SK-N-SH treated with all-trans-retinoic acid at 6 μM for 48 hours (cell line): ENCODE measurements at regions not wholly inside any gene's neighbourhood (a gene's known extent, or its start where the extent isn't known, plus 50 kb on each side); places are given as distances from the start of the nearest gene placed in this dataset.
A peak's percentile ranks its signal among the peaks of the same experiment; 100 is the strongest.

ENCODE experiments used
- ATAC-seq: fragments of 200-7000 bp; cut with Tn5 transposase; 3 replicates; pipeline ENCODE4 v1.9.1; 2020; ENCODE audit warnings: mild to moderate bottlenecking, moderate library complexity
- ARNTL ChIP-seq: fragments of 450-650 bp; formaldehyde crosslinking; IDR thresholded peaks from 2 replicates; pipeline ENCODE4 v1.5.0; 2020; ENCODE audit warnings: low read depth, mild to moderate bottlenecking, moderate library complexity, borderline replicate concordance
- BACH2 ChIP-seq: fragments of 250-450 bp; sonication (Bioruptor Pico); IDR thresholded peaks from 2 replicates; pipeline ENCODE4 v1.9.0; 2021; ENCODE audit warnings: mild to moderate bottlenecking, borderline replicate concordance
- CREB5 ChIP-seq: fragments of 250-450 bp; sonication (Bioruptor Pico); IDR thresholded peaks from 2 replicates; pipeline ENCODE4 v1.5.1; 2020; ENCODE audit warnings: low read depth, mild to moderate bottlenecking, moderate library complexity
- CSDC2 ChIP-seq: fragments of 250-450 bp; sonication (Bioruptor Pico); IDR thresholded peaks from 2 replicates; pipeline ENCODE4 v1.5.0; 2020; ENCODE audit warnings: mild to moderate bottlenecking, moderate library complexity
- ESRRG ChIP-seq: fragments of 250-450 bp; sonication (Bioruptor Pico); IDR thresholded peaks from 2 replicates; pipeline ENCODE4 v1.6.1; 2021; ENCODE audit warnings: mild to moderate bottlenecking
- GLIS3 ChIP-seq: fragments of 250-450 bp; sonication (Bioruptor Pico); IDR thresholded peaks from 2 replicates; pipeline ENCODE4 v1.5.0; 2020; ENCODE audit warnings: mild to moderate bottlenecking, moderate library complexity
- ISL1 ChIP-seq: fragments of 250-450 bp; sonication (Bioruptor Pico); IDR thresholded peaks from 2 replicates; pipeline ENCODE4 v2.1.2; 2022; ENCODE audit warnings: mild to moderate bottlenecking, moderate library complexity
- OSR1 ChIP-seq: fragments of 250-450 bp; sonication (Bioruptor Pico); IDR thresholded peaks from 2 replicates; pipeline ENCODE4 v1.8.0; 2022; ENCODE audit warnings: moderate library complexity, mild to moderate bottlenecking, inconsistent platforms
- PATZ1 ChIP-seq: fragments of 250-450 bp; sonication (Bioruptor Pico); IDR thresholded peaks from 2 replicates; pipeline ENCODE4 v1.8.0; 2020; ENCODE audit warnings: mild to moderate bottlenecking, moderate library complexity, borderline replicate concordance
- PPARA ChIP-seq: fragments of 250-450 bp; sonication (Bioruptor Pico); IDR thresholded peaks from 2 replicates; pipeline ENCODE4 v1.5.0; 2020; ENCODE audit warnings: mild to moderate bottlenecking, borderline replicate concordance
- RARB ChIP-seq: fragments of 250-450 bp; sonication (Bioruptor Pico); IDR thresholded peaks from 2 replicates; pipeline ENCODE4 v1.8.0; 2021; ENCODE audit warnings: mild to moderate bottlenecking, moderate library complexity
- SNAI2 ChIP-seq: fragments of 250-450 bp; sonication (Bioruptor Pico); IDR thresholded peaks from 2 replicates; pipeline ENCODE4 v1.5.0; 2020; ENCODE audit warnings: mild to moderate bottlenecking, moderate library complexity
- TCF4 ChIP-seq: fragments of 250-450 bp; sonication (Bioruptor Pico); IDR thresholded peaks from 2 replicates; pipeline ENCODE4 v1.8.0; 2021; ENCODE audit warnings: mild to moderate bottlenecking, moderate library complexity, borderline replicate concordance
- TOX ChIP-seq: fragments of 250-450 bp; sonication (Bioruptor Pico); IDR thresholded peaks from 2 replicates; pipeline ENCODE4 v1.8.0; 2021; ENCODE audit warnings: mild to moderate bottlenecking, moderate library complexity, borderline replicate concordance
- TSHZ2 ChIP-seq: fragments of 250-450 bp; sonication (Bioruptor Pico); IDR thresholded peaks from 2 replicates; pipeline ENCODE4 v1.5.0; 2020; ENCODE audit warnings: mild to moderate bottlenecking, moderate library complexity
- ZC3H10 ChIP-seq: fragments of 250-450 bp; sonication (Bioruptor Pico); IDR thresholded peaks from 2 replicates; pipeline ENCODE4 v1.5.1; 2021; ENCODE audit warnings: mild to moderate bottlenecking, moderate library complexity
- ZFP3 ChIP-seq: fragments of 250-450 bp; sonication (Bioruptor Pico); IDR thresholded peaks from 2 replicates; pipeline ENCODE4 v1.5.0; 2020; ENCODE audit warnings: mild to moderate bottlenecking, moderate library complexity
- ZFP30 ChIP-seq: fragments of 450-650 bp; formaldehyde crosslinking; IDR thresholded peaks from 2 replicates; pipeline ENCODE4 v1.5.0; 2022; ENCODE audit warnings: mild to moderate bottlenecking, moderate library complexity
- ZNF565 ChIP-seq: fragments of 450-650 bp; formaldehyde crosslinking; conservative IDR thresholded peaks from 2 replicates; pipeline ENCODE4 v1.5.0; 2020; ENCODE audit warnings: low read depth, mild to moderate bottlenecking, moderate library complexity
- ZNF70 ChIP-seq: fragments of 450-650 bp; formaldehyde crosslinking; IDR thresholded peaks from 2 replicates; pipeline ENCODE4 v1.5.0; 2020; ENCODE audit warnings: mild to moderate bottlenecking, moderate library complexity
- ZNF8 ChIP-seq: fragments of 450-650 bp; formaldehyde crosslinking; IDR thresholded peaks from 2 replicates; pipeline ENCODE4 v1.5.0; 2020; ENCODE audit warnings: mild to moderate bottlenecking, moderate library complexity
- TF ChIP-seq, protein P1 (sequence below): fragments of 250-450 bp; sonication (Bioruptor Pico); IDR thresholded peaks from 2 replicates; pipeline ENCODE4 v1.5.1; 2021; ENCODE audit warnings: mild to moderate bottlenecking, moderate library complexity
- TF ChIP-seq, protein P2 (sequence below): fragments of 250-450 bp; sonication (Bioruptor Pico); IDR thresholded peaks from 2 replicates; pipeline ENCODE4 v1.8.0; 2021; ENCODE audit warnings: low read depth, mild to moderate bottlenecking, moderate library complexity, borderline replicate concordance

DNA sequence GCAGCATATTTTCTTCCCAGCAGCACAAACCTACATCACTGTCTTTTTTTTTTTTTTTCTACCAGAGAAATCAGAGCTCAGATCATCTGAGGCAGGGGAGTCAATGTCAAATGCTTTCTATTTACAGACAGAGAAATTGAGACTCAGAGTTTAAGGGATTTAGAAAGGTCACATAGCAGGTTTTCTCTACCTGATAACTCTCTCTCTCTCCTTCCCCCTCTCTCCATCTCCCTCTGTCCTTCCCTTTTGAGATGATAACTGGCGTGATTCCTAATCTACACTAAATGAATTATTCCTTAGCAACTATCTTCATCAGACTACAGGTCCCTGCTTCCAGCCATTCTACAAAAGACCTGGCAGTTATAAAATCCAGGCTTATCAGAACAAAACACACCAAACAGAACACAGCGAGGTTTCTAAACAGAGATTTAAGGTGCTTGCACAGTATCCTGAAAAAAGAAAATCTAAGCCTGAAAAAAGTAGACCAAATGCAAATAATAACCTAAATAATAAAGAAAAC lies 161.6 kb upstream of the PKDCC start:
- ATAC-seq = peak; percentile 32; the same call in 1 of the 3 replicates
- no peak for TF ChIP-seq OSR1 (CRISPR knock-in tag)
- peak; percentile 84; the same call in 1 of the 2 replicates for TF ChIP-seq SNAI2
- no peak for TF ChIP-seq RARB (CRISPR knock-in tag)
- TF ChIP-seq ISL1 (CRISPR knock-in tag) = peak; percentile 40; the same call in 1 of the 2 replicates
- TF ChIP-seq ARNTL (CRISPR knock-in tag) = no peak
- no peak; the same call in 1 of the 2 replicates for TF ChIP-seq GLIS3 (CRISPR knock-in tag)
- TF ChIP-seq ZC3H10 (CRISPR knock-in tag) = no peak
- no peak for TF ChIP-seq CREB5 (CRISPR knock-in tag)
- TF ChIP-seq BACH2 (CRISPR knock-in tag) = no peak
- TF ChIP-seq PATZ1 (CRISPR knock-in tag) = no peak
- TF ChIP-seq TCF4 = peak; percentile 97
- TF ChIP-seq ZNF8 (CRISPR knock-in tag) = peak; percentile 23; the same call in 1 of the 2 replicates
- TF ChIP-seq, protein P1, sequence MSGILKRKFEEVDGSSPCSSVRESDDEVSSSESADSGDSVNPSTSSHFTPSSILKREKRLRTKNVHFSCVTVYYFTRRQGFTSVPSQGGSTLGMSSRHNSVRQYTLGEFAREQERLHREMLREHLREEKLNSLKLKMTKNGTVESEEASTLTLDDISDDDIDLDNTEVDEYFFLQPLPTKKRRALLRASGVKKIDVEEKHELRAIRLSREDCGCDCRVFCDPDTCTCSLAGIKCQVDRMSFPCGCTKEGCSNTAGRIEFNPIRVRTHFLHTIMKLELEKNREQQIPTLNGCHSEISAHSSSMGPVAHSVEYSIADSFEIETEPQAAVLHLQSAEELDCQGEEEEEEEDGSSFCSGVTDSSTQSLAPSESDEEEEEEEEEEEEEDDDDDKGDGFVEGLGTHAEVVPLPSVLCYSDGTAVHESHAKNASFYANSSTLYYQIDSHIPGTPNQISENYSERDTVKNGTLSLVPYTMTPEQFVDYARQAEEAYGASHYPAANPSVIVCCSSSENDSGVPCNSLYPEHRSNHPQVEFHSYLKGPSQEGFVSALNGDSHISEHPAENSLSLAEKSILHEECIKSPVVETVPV (CRISPR knock-in tag) = peak; percentile 61; the same call in 1 of the 2 replicates
- 0 out of 2 replicates have a peak, but pooled peaks have one; percentile 57 for TF ChIP-seq ESRRG (CRISPR knock-in tag)
- TF ChIP-seq ZNF565 (CRISPR knock-in tag) = no peak
- TF ChIP-seq TOX (CRISPR knock-in tag) = no peak
- no peak for TF ChIP-seq ZFP3 (CRISPR knock-in tag)
- peak; percentile 93 for TF ChIP-seq TSHZ2 (CRISPR knock-in tag)
- no peak for TF ChIP-seq CSDC2 (CRISPR knock-in tag)
- no peak for TF ChIP-seq ZFP30 (CRISPR knock-in tag)
- no peak for TF ChIP-seq PPARA (CRISPR knock-in tag)
- TF ChIP-seq, protein P2, sequence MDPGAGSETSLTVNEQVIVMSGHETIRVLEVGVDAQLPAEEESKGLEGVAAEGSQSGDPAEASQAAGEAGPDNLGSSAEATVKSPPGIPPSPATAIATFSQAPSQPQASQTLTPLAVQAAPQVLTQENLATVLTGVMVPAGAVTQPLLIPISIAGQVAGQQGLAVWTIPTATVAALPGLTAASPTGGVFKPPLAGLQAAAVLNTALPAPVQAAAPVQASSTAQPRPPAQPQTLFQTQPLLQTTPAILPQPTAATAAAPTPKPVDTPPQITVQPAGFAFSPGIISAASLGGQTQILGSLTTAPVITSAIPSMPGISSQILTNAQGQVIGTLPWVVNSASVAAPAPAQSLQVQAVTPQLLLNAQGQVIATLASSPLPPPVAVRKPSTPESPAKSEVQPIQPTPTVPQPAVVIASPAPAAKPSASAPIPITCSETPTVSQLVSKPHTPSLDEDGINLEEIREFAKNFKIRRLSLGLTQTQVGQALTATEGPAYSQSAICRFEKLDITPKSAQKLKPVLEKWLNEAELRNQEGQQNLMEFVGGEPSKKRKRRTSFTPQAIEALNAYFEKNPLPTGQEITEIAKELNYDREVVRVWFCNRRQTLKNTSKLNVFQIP = no peak
- TF ChIP-seq ZNF70 (CRISPR knock-in tag) = no peak

DNA sequence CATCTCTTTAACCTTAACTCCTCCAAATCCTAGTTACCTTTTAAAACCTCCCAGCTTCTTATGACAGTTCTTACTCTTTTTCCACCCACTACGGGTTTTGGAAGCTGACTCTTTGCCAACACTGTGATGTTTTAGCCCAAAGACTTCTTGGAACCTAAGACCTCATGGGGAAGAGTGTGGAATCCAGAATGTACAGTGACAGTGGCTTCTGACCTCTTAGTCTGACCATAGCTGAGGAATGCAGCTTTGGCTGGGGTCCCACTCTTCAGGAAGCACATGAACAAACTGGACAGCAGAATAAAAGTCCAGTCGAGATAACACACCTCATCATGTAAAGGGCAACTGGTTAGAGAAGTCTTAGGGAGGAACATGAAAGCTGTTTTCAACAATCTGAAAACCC lies 161.1 kb upstream of the PKDCC start:
- ATAC-seq = no peak
- TF ChIP-seq ISL1 (CRISPR knock-in tag) (no peak), TCF4 (no peak), SNAI2 (no peak), BACH2 (CRISPR knock-in tag) (no peak), TSHZ2 (CRISPR knock-in tag) (no peak), ZNF70 (CRISPR knock-in tag) (no peak), ARNTL (CRISPR knock-in tag) (no peak), ESRRG (CRISPR knock-in tag) (no peak), ZNF565 (CRISPR knock-in tag) (no peak), CREB5 (CRISPR knock-in tag) (no peak)
- TF ChIP-seq, protein P1 (CRISPR knock-in tag) = no peak
